HG03354 (cell line): ENCODE measurements at regions not wholly inside any gene's neighbourhood (a gene's known extent, or its start where the extent isn't known, plus 50 kb on each side); places are given as distances from the start of the nearest gene placed in this dataset.

Experiments used
- ATAC-seq: cut with Tn5 transposase; IDR thresholded peaks from one replicate; pipeline ENCODE4 v1.9.1; 2021; ENCODE audit warnings: mild to moderate bottlenecking; ENCODE audit not compliant: unreplicated experiment, poor library complexity, severe bottlenecking

GRCh38 chr13:84491952-84492351 lies 609.7 kb upstream of the SLITRK1 start:
- no peak for ATAC-seq

DNA sequence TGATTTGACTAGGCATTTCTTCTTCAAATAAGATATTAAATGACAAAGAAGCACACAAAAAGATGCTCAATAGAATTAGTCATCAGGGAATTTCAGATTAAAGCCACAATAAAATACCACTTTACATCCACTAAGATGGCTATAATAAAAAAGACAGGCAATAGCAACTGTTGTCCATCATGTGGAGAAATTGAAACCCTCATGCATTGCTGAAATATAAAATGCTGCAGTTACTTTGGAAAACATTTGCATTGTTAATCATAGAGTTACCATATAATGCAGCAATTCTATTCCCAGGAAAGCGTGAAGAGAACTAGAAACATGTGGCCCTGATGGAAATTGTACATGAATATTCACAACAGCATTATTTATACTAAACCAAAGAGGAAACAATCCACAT lies 605.5 kb upstream of the SLITRK1 start:
- ATAC-seq = no peak

GRCh38 chr13:84481958-84482357 lies 599.7 kb upstream of the SLITRK1 start:
- no peak for ATAC-seq

- no peak for ATAC-seq
These were observed 597.4 kb upstream of the SLITRK1 start for GRCh38 chr13:84479656-84480055.

- ATAC-seq = no peak
These were observed 588.3 kb upstream of the SLITRK1 start for GRCh38 chr13:84470528-84470927.

GRCh38 chr13:84466461-84466860 lies 584.2 kb upstream of the SLITRK1 start:
- no peak for ATAC-seq

DNA sequence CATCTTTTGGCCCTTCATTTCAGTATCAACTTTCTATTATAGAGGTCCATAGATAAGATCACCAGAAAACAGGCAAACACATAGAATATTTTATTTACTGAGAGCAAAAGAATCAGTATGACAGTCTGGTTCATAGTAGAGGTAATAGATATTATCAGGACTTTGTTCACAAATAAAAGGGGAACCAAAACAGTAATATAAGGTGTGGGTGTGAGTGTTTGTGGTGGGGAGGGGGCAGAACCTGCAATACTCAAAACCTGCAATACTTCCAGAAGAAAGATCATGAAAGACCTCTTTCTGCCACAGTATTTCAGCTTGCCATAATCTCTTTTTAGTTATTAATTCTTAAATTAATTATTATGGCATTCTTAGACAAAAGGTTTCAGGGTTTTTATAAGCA lies 578.7 kb upstream of the SLITRK1 start:
- ATAC-seq = no peak

DNA sequence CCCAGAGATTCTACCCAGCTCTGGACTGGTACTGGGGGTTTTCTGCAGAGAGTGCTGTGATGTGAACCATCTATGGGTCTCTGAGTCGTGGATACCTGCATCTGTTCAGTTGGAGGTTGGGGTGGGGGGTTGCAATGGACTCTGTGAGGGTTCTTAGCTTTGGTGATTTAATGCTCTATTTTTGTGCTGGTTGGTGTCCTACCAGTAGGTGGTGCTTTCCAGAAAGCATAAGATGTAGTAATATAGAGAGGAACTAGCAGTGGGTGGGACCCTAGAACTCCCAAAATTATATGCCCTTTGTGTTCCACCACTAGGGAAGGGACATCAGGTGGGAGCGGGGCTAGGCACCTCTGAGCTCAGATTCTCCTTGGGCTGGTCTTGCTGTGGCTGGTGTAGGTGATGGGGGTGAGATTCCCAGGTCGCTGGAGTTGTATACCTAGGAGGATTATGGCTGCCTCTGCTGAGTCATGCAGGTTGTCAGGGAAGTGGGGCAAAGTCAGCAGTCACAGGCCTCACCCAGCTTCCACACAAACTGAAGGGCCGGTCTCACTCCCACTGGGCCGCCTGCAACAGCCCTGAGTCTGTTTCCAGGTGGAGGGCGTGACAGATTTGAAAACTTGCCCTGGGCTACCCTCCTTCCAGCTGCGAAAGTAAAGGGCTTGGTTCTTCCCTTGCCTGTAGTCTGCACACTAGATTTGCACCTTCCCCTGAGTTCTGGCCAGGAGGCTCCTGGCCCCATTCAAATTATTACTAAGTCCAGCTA lies 573.0 kb upstream of the SLITRK1 start:
- no peak for ATAC-seq

- no peak for ATAC-seq
These were observed 565.3 kb upstream of the SLITRK1 start for GRCh38 chr13:84447640-84447978.

GRCh38 chr13:84446972-84447639 lies 564.8 kb upstream of the SLITRK1 start:
- no peak for ATAC-seq

DNA sequence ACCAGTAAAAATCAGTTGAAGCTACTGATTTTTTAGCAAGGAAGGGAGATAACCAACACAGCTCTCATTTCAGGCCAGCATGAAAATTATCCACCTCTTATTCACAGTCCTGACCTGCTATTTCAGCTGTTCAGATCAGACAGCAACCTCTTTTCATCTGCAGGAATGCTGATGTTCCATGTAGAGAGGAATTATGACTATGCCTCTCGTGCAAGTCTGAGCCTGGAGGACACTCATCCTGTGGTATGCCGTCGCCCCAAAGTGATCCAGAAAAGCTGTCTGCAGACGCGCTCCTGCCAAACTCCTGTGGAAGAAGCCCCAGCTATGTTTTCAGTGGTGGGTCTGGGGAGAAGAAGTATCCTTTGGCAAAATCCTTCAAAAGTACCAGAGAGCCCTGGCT lies 563.5 kb upstream of the SLITRK1 start:
- ATAC-seq = no peak

- ATAC-seq = no peak
These were observed 561.2 kb upstream of the SLITRK1 start for GRCh38 chr13:84443463-84443862.

GRCh38 chr13:84439108-84439507 lies 556.8 kb upstream of the SLITRK1 start:
- ATAC-seq = no peak

- ATAC-seq = no peak
These were observed 550.8 kb upstream of the SLITRK1 start for GRCh38 chr13:84433024-84433423.

- ATAC-seq = no peak
These were observed 549.4 kb upstream of the SLITRK1 start for GRCh38 chr13:84431646-84432045.

GRCh38 chr13:84430446-84430845 lies 548.2 kb upstream of the SLITRK1 start:
- no peak for ATAC-seq

GRCh38 chr13:84430015-84430414 lies 547.7 kb upstream of the SLITRK1 start:
- no peak for ATAC-seq

- ATAC-seq = no peak
These were observed 535.8 kb upstream of the SLITRK1 start for GRCh38 chr13:84418041-84418440.

GRCh38 chr13:84417416-84417815 lies 535.1 kb upstream of the SLITRK1 start:
- no peak for ATAC-seq

DNA sequence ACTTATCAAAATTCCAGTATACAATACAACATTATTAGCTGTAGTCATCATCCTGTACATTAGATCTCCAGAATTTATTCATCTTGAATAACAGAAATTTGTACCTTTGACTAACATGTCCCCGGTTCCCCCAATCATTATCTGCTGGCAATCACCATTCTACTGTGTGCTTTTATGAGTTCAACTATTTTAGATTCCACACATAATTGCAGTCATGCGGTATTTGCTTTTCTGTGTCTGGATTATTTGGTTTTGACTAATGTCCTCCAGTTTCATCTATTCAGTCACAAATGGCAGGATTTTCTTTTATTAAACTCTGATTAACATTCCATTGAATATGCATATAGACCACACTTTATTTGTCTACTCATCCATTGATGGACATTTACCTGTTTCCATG lies 530.7 kb upstream of the SLITRK1 start:
- ATAC-seq = no peak

- ATAC-seq = no peak
These were observed 523.0 kb upstream of the SLITRK1 start for GRCh38 chr13:84405286-84405685.

GRCh38 chr13:84400706-84401105 lies 518.4 kb upstream of the SLITRK1 start:
- no peak for ATAC-seq
